Endothelial cell of umbilical vein (primary cell): ENCODE measurements at regions not wholly inside any gene's neighbourhood (a gene's known extent, or its start where the extent isn't known, plus 50 kb on each side); places are given as distances from the start of the nearest gene placed in this dataset.

Experiments used
- CTCF ChIP-seq, 2 donors: IDR thresholded peaks; 1 replicate in 1 of 2; 2 replicates in 1 of 2; pipeline ENCODE4 v1.5.1; 2011; ENCODE audit warnings: low read length in 2 of 2, mild to moderate bottlenecking in 2 of 2, moderate library complexity in 2 of 2, control low read depth in 1 of 2, inconsistent platforms in 1 of 2, low read depth in 1 of 2; ENCODE audit not compliant: insufficient read depth in 1 of 2; ENCODE audit errors: extremely low read depth in 1 of 2
- EZH2 ChIP-seq: IDR thresholded peaks from 2 replicates; pipeline ENCODE4 v1.6.1; 2012; ENCODE audit warnings: borderline replicate concordance, low read depth, mild to moderate bottlenecking, moderate library complexity, low read length, inconsistent platforms; ENCODE audit not compliant: severe bottlenecking
- JUN ChIP-seq: IDR thresholded peaks from 2 replicates; pipeline ENCODE4 v1.6.1; 2011; ENCODE audit warnings: borderline replicate concordance, low read depth; ENCODE audit not compliant: insufficient read length, insufficient read depth
- MYC ChIP-seq: IDR thresholded peaks from one replicate; pipeline ENCODE4 v1.6.1; 2011; ENCODE audit warnings: mild to moderate bottlenecking, low read depth, low read length

- no peak for TF ChIP-seq CTCF (IDR thresholded peaks at IDR 0.05; ENCODE audit: extremely low read depth in 1 of 2, insufficient read depth in 1 of 2, low read depth in 1 of 2, low read length in 2 of 2)
- TF ChIP-seq EZH2: no peak
- TF ChIP-seq JUN: no peak
- no peak for TF ChIP-seq MYC
Observed at GRCh38 chr16:79415983-79416640, 184.4 kb downstream of the MAF start.
